H1 (cell line): ENCODE measurements at regions not wholly inside any gene's neighbourhood (a gene's known extent, or its start where the extent isn't known, plus 50 kb on each side); places are given as distances from the start of the nearest gene placed in this dataset.

Source experiments
- CTCF ChIA-PET: fragments of 300-600 bp; sonication (Branson Sonifier 250); formaldehyde crosslinking; loops from one replicate; lab custom pipeline; 2021; ENCODE audit not compliant: partially characterized antibody; lab: Charles Lee
- POLR2A ChIA-PET: fragments of 300-600 bp; sonication (Branson Sonifier 250); formaldehyde crosslinking; loops from one replicate; lab custom pipeline; 2021; ENCODE audit warnings: inconsistent platforms; ENCODE audit not compliant: partially characterized antibody; lab: Charles Lee
- DNase-seq, 2 experiments: peaks; one replicate each; pipeline versions ENCODE4 v3.0.0 to v3.0.0-alpha.2; 2010 to 2022; ENCODE audit warnings: low spot score in 2 of 2, low read depth in 1 of 2, mixed read lengths in 1 of 2
- FAIRE-seq: peaks from 2 replicates; lab custom pipeline; 2011; peaks lifted over from hg19 to GRCh38; lab: Jason Lieb, UNC
- H2AFZ ChIP-seq: 2 replicates; pipeline ENCODE4 v1.8.1; 2012; ENCODE audit warnings: low read length, inconsistent platforms
- H2AK5ac ChIP-seq: 2 replicates; pipeline ENCODE4 v1.6.1; 2013; ENCODE audit warnings: low read depth, low read length
- H2BK120ac ChIP-seq: replicated peaks from 2 replicates; pipeline ENCODE3; 2013; ENCODE audit warnings: low read depth, low read length, inconsistent platforms
- H2BK12ac ChIP-seq: 2 replicates; pipeline ENCODE4 v1.6.1; 2013; ENCODE audit warnings: low read depth, low read length
- H2BK15ac ChIP-seq: 2 replicates; pipeline ENCODE4 v1.6.1; 2013; ENCODE audit warnings: low read length
- H2BK20ac ChIP-seq: 2 replicates; pipeline ENCODE4 v1.6.1; 2013; ENCODE audit warnings: low read length
- H2BK5ac ChIP-seq: 2 replicates; pipeline ENCODE4 v1.6.1; 2013; ENCODE audit warnings: low read depth, low read length
- H3K14ac ChIP-seq: 2 replicates; pipeline ENCODE4 v1.6.1; 2013; ENCODE audit warnings: inconsistent platforms; ENCODE audit not compliant: insufficient read length
- H3K18ac ChIP-seq: 2 replicates; pipeline ENCODE4 v1.6.1; 2013; ENCODE audit warnings: low read length; ENCODE audit errors: extremely low read depth
- H3K23ac ChIP-seq: 2 replicates; pipeline ENCODE4 v1.6.1; 2013; ENCODE audit warnings: inconsistent platforms; ENCODE audit not compliant: insufficient read length
- H3K23me2 ChIP-seq: 2 replicates; pipeline ENCODE4 v1.6.1; 2013; ENCODE audit warnings: low read depth, low read length
- H3K27ac ChIP-seq: 2 replicates; pipeline ENCODE4 v1.6.1; 2011; ENCODE audit warnings: low read depth, low read length, inconsistent platforms
- H3K27me3 ChIP-seq, 4 experiments: replicated peaks in 1 of 4; 1 replicate in 1 of 4; 2 replicates in 3 of 4; pipeline versions ENCODE4 v1.6.1 to v1.8.1; 2011 to 2013; ENCODE audit warnings: low read length in 3 of 4, mild to moderate bottlenecking in 3 of 4, inconsistent platforms in 2 of 4, mixed read lengths in 2 of 4, moderate library complexity in 1 of 4; ENCODE audit not compliant: control insufficient read depth in 3 of 4, insufficient read depth in 3 of 4; ENCODE audit errors: extremely low read depth in 1 of 4
- H3K36me3 ChIP-seq, 4 experiments: 2 replicates each; pipeline versions ENCODE4 v1.6.1 to v1.8.1; 2011 to 2013; ENCODE audit warnings: mild to moderate bottlenecking in 4 of 4, low read length in 3 of 4, moderate library complexity in 2 of 4, control low read depth in 1 of 4, inconsistent platforms in 1 of 4; ENCODE audit not compliant: insufficient read depth in 4 of 4, control insufficient read depth in 2 of 4
- H3K4ac ChIP-seq: replicated peaks from 2 replicates; pipeline ENCODE3; 2013; ENCODE audit warnings: low read length, low read depth, mixed read lengths, inconsistent platforms; ENCODE audit not compliant: insufficient read length
- H3K4me1 ChIP-seq, 4 experiments: replicated peaks in 1 of 4; 1 replicate in 1 of 4; 2 replicates in 3 of 4; pipeline versions ENCODE4 v1.6.1 to v1.8.1; 2011 to 2013; ENCODE audit warnings: low read length in 3 of 4, inconsistent platforms in 2 of 4, mixed read lengths in 1 of 4; ENCODE audit not compliant: insufficient read depth in 4 of 4, control insufficient read depth in 3 of 4
- H3K4me2 ChIP-seq, 2 experiments: 2 replicates each; pipeline versions ENCODE4 v1.6.1 to v1.8.1; 2011 to 2013; ENCODE audit warnings: low read depth in 2 of 2, low read length in 2 of 2, control low read depth in 1 of 2, inconsistent platforms in 1 of 2, mild to moderate bottlenecking in 1 of 2; ENCODE audit not compliant: insufficient read depth in 1 of 2
- H3K4me3 ChIP-seq, 4 experiments: fragments of 200-600, 300-600 bp in 1 of 4; sonication (generic), shearing (Covaris generic), sonication (Bioruptor Twin) in 1 of 4; 2 replicates each; pipeline versions ENCODE4 v1.5.1 to v1.8.1; 2011 to 2016; ENCODE audit warnings: low read length in 4 of 4, low read depth in 3 of 4, control low read depth in 2 of 4, inconsistent platforms in 2 of 4, mild to moderate bottlenecking in 2 of 4, mixed read lengths in 1 of 4, moderate library complexity in 1 of 4; ENCODE audit not compliant: insufficient read depth in 2 of 4; ENCODE audit errors: extremely low read depth in 1 of 4
- H3K56ac ChIP-seq: replicated peaks from 2 replicates; pipeline ENCODE3; 2013; ENCODE audit warnings: low read depth, mild to moderate bottlenecking, mixed read lengths, low read length, inconsistent platforms; ENCODE audit not compliant: insufficient read length
- H3K79me1 ChIP-seq: 2 replicates; pipeline ENCODE4 v1.6.1; 2013; ENCODE audit warnings: low read depth, low read length, control low read depth
- H3K79me2 ChIP-seq, 2 experiments: 2 replicates each; pipeline versions ENCODE4 v1.6.1 to v1.8.1; 2012 to 2013; ENCODE audit warnings: low read length in 2 of 2, mild to moderate bottlenecking in 2 of 2, inconsistent platforms in 1 of 2; ENCODE audit not compliant: insufficient read depth in 2 of 2, control insufficient read depth in 1 of 2
- H3K9ac ChIP-seq, 4 experiments: replicated peaks in 1 of 4; 1 replicate in 1 of 4; 2 replicates in 3 of 4; pipeline versions ENCODE4 v1.6.1 to v1.8.1; 2011 to 2013; ENCODE audit warnings: low read depth in 3 of 4, low read length in 3 of 4, control low read depth in 2 of 4, mild to moderate bottlenecking in 2 of 4, moderate library complexity in 2 of 4, inconsistent platforms in 1 of 4; ENCODE audit errors: extremely low read depth in 1 of 4
- H3K9me3 ChIP-seq, 2 experiments: 2 replicates each; pipeline versions ENCODE4 v1.6.1 to v1.8.1; 2012 to 2013; ENCODE audit warnings: mild to moderate bottlenecking in 2 of 2, moderate library complexity in 2 of 2, control low read depth in 1 of 2, inconsistent platforms in 1 of 2, low read depth in 1 of 2, low read length in 1 of 2, mixed read lengths in 1 of 2; ENCODE audit not compliant: insufficient read depth in 2 of 2
- H4K20me1 ChIP-seq, 2 experiments: replicated peaks in 1 of 2; 2 replicates each; pipeline versions ENCODE3 to v1.8.1; 2011 to 2013; ENCODE audit warnings: inconsistent platforms in 2 of 2, low read length in 2 of 2, mild to moderate bottlenecking in 1 of 2; ENCODE audit not compliant: insufficient read depth in 2 of 2, control insufficient read depth in 1 of 2
- H4K5ac ChIP-seq: 2 replicates; pipeline ENCODE4 v1.6.1; 2013; ENCODE audit warnings: low read length, low read depth, mixed read lengths, inconsistent platforms; ENCODE audit not compliant: insufficient read length
- H4K8ac ChIP-seq: 2 replicates; pipeline ENCODE4 v1.8.0; 2013; ENCODE audit warnings: mild to moderate bottlenecking, moderate library complexity, low read length, inconsistent platforms; ENCODE audit not compliant: insufficient read depth; ENCODE audit errors: extremely low read depth
- H4K91ac ChIP-seq: replicated peaks from 2 replicates; pipeline ENCODE3; 2013; ENCODE audit warnings: low read length, mixed read lengths, inconsistent platforms; ENCODE audit not compliant: insufficient read length
- CEBPB ChIP-seq: IDR thresholded peaks from 2 replicates; pipeline ENCODE4 v1.6.1; 2012; ENCODE audit warnings: low read depth, low read length
- FOSL1 ChIP-seq: IDR thresholded peaks from 2 replicates; pipeline ENCODE4 v1.6.1; 2011; ENCODE audit warnings: mild to moderate bottlenecking, low read depth, low read length, moderate library complexity; ENCODE audit not compliant: insufficient read depth
- KDM5A ChIP-seq: fragments of 200-600 bp; IDR thresholded peaks from 2 replicates; pipeline ENCODE4 v1.7.1; 2012; ENCODE audit warnings: mild to moderate bottlenecking, low read length, inconsistent platforms, mixed read lengths
- NANOG ChIP-seq: IDR thresholded peaks from 2 replicates; pipeline ENCODE4 v1.6.1; 2011; ENCODE audit warnings: low read length, low read depth, mild to moderate bottlenecking, inconsistent platforms; ENCODE audit not compliant: insufficient read depth, poor library complexity, severe bottlenecking
- RBBP5 ChIP-seq: IDR thresholded peaks from 2 replicates; pipeline ENCODE4 v1.7.1; 2012; ENCODE audit warnings: low read depth, mild to moderate bottlenecking, inconsistent platforms, low read length, moderate library complexity, borderline replicate concordance
- SIX5 ChIP-seq: IDR thresholded peaks from 2 replicates; pipeline ENCODE4 v1.6.1; 2011; ENCODE audit warnings: mild to moderate bottlenecking, low read depth, low read length
- WGBS, 2 experiments: shearing (Covaris generic) in 1 of 2; methylation state at CpG; one replicate each; pipeline versions ENCODE4 v1.1.6 to v1.1.7; 2013 to 2015; ENCODE audit warnings: low lambda C conversion rate in 2 of 2, mixed read lengths in 2 of 2, inconsistent platforms in 1 of 2, low coverage in 1 of 2, missing lambda C conversion rate in 1 of 2; ENCODE audit not compliant: insufficient replicate concordance in 2 of 2, insufficient coverage in 1 of 2, insufficient read length in 1 of 2; ENCODE audit errors: extremely low coverage in 1 of 2, missing lambda C conversion rate in 1 of 2; 5-methylcytosine and 5-hydroxymethylcytosine counted together

- Histone ChIP-seq H3K27me3 (no peaks in the 10 kb centered on the region), H2BK12ac (no peak overlapping the region), H2BK120ac (no peak overlapping the region), H3K4ac (no peak overlapping the region), H3K14ac (no peak overlapping the region), H3K9me3 (peaks cover 2 to 9% of the 10 kb centered on the region in 2 experiments; a peak in 2 of 4 replicates), H2AK5ac (no peak overlapping the region), H3K4me3 (no peak overlapping the region), H3K79me2 (no peaks in the 10 kb centered on the region), H2AFZ (no peak overlapping the region), H3K23me2 (no peaks in the 10 kb centered on the region), H4K5ac (no peak overlapping the region), H3K56ac (no peak overlapping the region), H3K4me1 (peaks cover 0 to 5% (median 0%) of the 10 kb centered on the region in 4 experiments; a peak in 3 of 7 replicates), H3K23ac (no peak overlapping the region), H4K91ac (no peak overlapping the region), H3K4me2 (no peak overlapping the region), H3K27ac (no peak overlapping the region), H2BK15ac (no peak overlapping the region), H2BK20ac (no peak overlapping the region), H3K79me1 (no peaks in the 10 kb centered on the region), H4K20me1 (no peaks in the 10 kb centered on the region), H3K9ac (no peak overlapping the region), H2BK5ac (no peak overlapping the region), H4K8ac (no peak overlapping the region), H3K18ac (no peak overlapping the region), H3K36me3 (no peaks in the 10 kb centered on the region)
- WGBS, 2 experiments = 80% methylated on average over 1 of the region's 1 CpG; no CpG with 5 or more reads in 1 of the 2 experiments
- no peak for FAIRE-seq
- CTCF ChIA-PET = interaction anchor here (1.2 kb wide), 1 partner anchor 10 kb away, joined by 4 read pairs; no protein-coding TSS in a partner anchor
- no peak for DNase-seq
- POLR2A ChIA-PET = no interaction called here
- TF ChIP-seq KDM5A (no peak), NANOG (no peak), CEBPB (no peak), RBBP5 (no peak), SIX5 (no peak), FOSL1 (no peak)
Measured at GRCh38 chr11:15339302-15339701, 224.6 kb downstream of the INSC start.
